GM10248 (cell line): ENCODE measurements at regions not wholly inside any gene's neighbourhood (a gene's known extent, or its start where the extent isn't known, plus 50 kb on each side); places are given as distances from the start of the nearest gene placed in this dataset.

Experiments
- CTCF ChIA-PET: fragments of 300-600 bp; sonication (Branson Sonifier 250); formaldehyde crosslinking; extraction: SDS; loops from one replicate; lab custom pipeline; 2021; ENCODE audit warnings: antibody characterized with exemption; lab: Yijun Ruan, JAX
- POLR2A ChIA-PET: fragments of 350-650 bp; sonication (Branson Sonifier 250); formaldehyde crosslinking; extraction: SDS; loops from one replicate; lab custom pipeline; 2020; ENCODE audit warnings: antibody characterized with exemption; lab: Yijun Ruan, JAX
- DNase-seq: peaks from one replicate; pipeline ENCODE4 v3.0.0; 2012; ENCODE audit errors: extremely low spot score
- CTCF ChIP-seq: IDR thresholded peaks from 2 replicates; pipeline ENCODE4 v1.5.1; 2012; ENCODE audit warnings: mild to moderate bottlenecking, low read depth; ENCODE audit errors: extremely low read depth, missing control alignments, control extremely low read depth

- CTCF ChIA-PET = no interaction called here
- DNase-seq = no peak
- no peak for TF ChIP-seq CTCF
- POLR2A ChIA-PET = no interaction called here
Observed at GRCh38 chr14:38311655-38312054, 55.8 kb upstream of the CLEC14A start.

- ChIA-PET CTCF (no interaction called here), POLR2A (no interaction called here)
- no peak for TF ChIP-seq CTCF
- no peak for DNase-seq
Observed at GRCh38 chr14:38310420-38310995, 54.6 kb upstream of the CLEC14A start.

- DNase-seq = no peak
- TF ChIP-seq CTCF = no peak
- ChIA-PET CTCF (no interaction called here), POLR2A (no interaction called here)
Observed at GRCh38 chr14:38309522-38310277, 53.8 kb upstream of the CLEC14A start.
